ENCODE measurements at regions not wholly inside any gene's neighbourhood (a gene's known extent, or its start where the extent isn't known, plus 50 kb on each side); places are given as distances from the start of the nearest gene placed in this dataset.

- TF ChIP-seq CTCF (IDR thresholded peaks at IDR 0.05) (no peak), EZH2 (IDR thresholded peaks at IDR 0.05) (no peak), EZH2phosphoT487 (IDR thresholded peaks at IDR 0.05) (no peak)
Measured at GRCh38 chr10:8752146-8752843, 697.8 kb downstream of the GATA3 start.

Measured in neural progenitor cell (in vitro differentiated cells).